ENCODE measurements at regions not wholly inside any gene's neighbourhood (a gene's known extent, or its start where the extent isn't known, plus 50 kb on each side); places are given as distances from the start of the nearest gene placed in this dataset.

DNA sequence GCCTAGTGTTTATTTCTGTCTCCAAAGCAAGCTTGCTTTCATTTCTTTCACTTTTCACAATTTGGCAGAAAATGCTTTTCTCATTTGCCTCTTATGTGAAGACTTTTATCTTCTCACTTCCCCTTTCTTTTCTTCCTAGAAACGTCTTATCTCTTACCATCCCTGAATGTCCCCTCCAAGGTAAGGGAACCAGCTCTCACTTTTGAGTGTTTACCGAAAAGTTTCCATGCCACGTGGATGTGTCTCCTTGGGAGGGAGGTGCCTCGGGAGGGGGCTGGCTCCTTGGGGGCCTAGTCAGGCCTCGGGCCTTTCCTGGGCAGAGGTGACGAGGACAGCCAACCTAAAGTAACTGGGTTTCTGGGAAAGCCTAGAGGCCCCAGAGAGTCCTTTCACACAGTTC, 127.4 kb downstream of the CD24 start:
- H3K27ac ChIP-seq = peak overlapping the region in 2 of 4 donors; percentile 29 to 64
- H3K36me3 ChIP-seq = no peaks in the 10 kb centered on the region
- no peaks in the 10 kb centered on the region for H3K27me3 ChIP-seq
- DNase-seq = no peak
- peaks cover 0 to 5% (median 0%) of the 10 kb centered on the region in 4 donors for H3K4me1 ChIP-seq
- TF ChIP-seq, protein P1, sequence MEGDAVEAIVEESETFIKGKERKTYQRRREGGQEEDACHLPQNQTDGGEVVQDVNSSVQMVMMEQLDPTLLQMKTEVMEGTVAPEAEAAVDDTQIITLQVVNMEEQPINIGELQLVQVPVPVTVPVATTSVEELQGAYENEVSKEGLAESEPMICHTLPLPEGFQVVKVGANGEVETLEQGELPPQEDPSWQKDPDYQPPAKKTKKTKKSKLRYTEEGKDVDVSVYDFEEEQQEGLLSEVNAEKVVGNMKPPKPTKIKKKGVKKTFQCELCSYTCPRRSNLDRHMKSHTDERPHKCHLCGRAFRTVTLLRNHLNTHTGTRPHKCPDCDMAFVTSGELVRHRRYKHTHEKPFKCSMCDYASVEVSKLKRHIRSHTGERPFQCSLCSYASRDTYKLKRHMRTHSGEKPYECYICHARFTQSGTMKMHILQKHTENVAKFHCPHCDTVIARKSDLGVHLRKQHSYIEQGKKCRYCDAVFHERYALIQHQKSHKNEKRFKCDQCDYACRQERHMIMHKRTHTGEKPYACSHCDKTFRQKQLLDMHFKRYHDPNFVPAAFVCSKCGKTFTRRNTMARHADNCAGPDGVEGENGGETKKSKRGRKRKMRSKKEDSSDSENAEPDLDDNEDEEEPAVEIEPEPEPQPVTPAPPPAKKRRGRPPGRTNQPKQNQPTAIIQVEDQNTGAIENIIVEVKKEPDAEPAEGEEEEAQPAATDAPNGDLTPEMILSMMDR (IDR thresholded peaks at IDR 0.05) = no peak
- no peak for TF ChIP-seq POLR2A (IDR thresholded peaks at IDR 0.05)
- no peak overlapping the region for H3K4me3 ChIP-seq
- H3K9me3 ChIP-seq = no peaks in the 10 kb centered on the region

DNA sequence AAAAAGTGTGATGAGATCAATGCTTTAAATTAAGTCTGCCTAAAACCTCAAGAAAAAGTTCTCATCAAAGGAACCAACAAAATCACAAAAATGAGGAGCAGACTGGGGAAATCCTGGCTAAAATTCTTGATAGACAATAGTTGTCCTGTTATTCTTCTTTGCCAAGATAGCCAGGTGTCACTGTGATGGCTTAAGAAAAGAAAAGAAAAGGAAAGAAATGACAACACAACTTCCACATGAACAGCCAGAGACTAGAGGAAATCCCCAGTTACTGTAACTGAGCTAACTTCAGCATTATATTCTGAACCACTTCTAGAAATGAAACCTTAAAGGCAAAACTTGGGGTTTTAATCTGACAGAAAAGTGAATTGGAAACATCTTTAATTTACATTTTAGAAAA, 129.6 kb downstream of the CD24 start:
- TF ChIP-seq POLR2A (IDR thresholded peaks at IDR 0.05) = no peak
- TF ChIP-seq, protein P1 (IDR thresholded peaks at IDR 0.05) = no peak
- DNase-seq = no peak
- Histone ChIP-seq H3K9me3 (no peaks in the 10 kb centered on the region), H3K27ac (no peak overlapping the region), H3K4me1 (peaks cover 0 to 5% (median 0%) of the 10 kb centered on the region in 4 donors), H3K27me3 (no peaks in the 10 kb centered on the region), H3K36me3 (no peaks in the 10 kb centered on the region), H3K4me3 (no peak overlapping the region)

GRCh38 chr6:106832766-106833510, 141.6 kb downstream of the CD24 start:
- no peak for TF ChIP-seq POLR2A (IDR thresholded peaks at IDR 0.05)
- TF ChIP-seq, protein P1 (IDR thresholded peaks at IDR 0.05) = no peak
- H3K4me3 ChIP-seq = no peak overlapping the region
- no peaks in the 10 kb centered on the region for H3K4me1 ChIP-seq
- no peak for DNase-seq
- H3K27me3 ChIP-seq = no peaks in the 10 kb centered on the region
- no peak overlapping the region for H3K27ac ChIP-seq
- H3K9me3 ChIP-seq = no peaks in the 10 kb centered on the region
- H3K36me3 ChIP-seq = no peaks in the 10 kb centered on the region

GRCh38 chr6:106830930-106831329, 143.6 kb downstream of the CD24 start:
- Histone ChIP-seq H3K27me3 (no peaks in the 10 kb centered on the region), H3K27ac (no peak overlapping the region), H3K36me3 (no peaks in the 10 kb centered on the region), H3K4me3 (no peak overlapping the region), H3K4me1 (no peaks in the 10 kb centered on the region), H3K9me3 (no peaks in the 10 kb centered on the region)
- DNase-seq = no peak
- TF ChIP-seq POLR2A (IDR thresholded peaks at IDR 0.05) = no peak
- TF ChIP-seq, protein P1 (IDR thresholded peaks at IDR 0.05) = no peak

- H3K4me3 ChIP-seq = no peak overlapping the region
- DNase-seq = no peak
- TF ChIP-seq, protein P1 (IDR thresholded peaks at IDR 0.05) = no peak
- no peak for TF ChIP-seq POLR2A (IDR thresholded peaks at IDR 0.05)
- no peaks in the 10 kb centered on the region for H3K36me3 ChIP-seq
- H3K9me3 ChIP-seq = no peaks in the 10 kb centered on the region
- no peak overlapping the region for H3K27ac ChIP-seq
- H3K27me3 ChIP-seq = no peaks in the 10 kb centered on the region
- no peaks in the 10 kb centered on the region for H3K4me1 ChIP-seq
These were observed 145.1 kb downstream of the CD24 start for GRCh38 chr6:106829451-106829850.

All from Peyer's patch (tissue), 4 donors.